Lower leg skin (tissue), 4 donors: ENCODE measurements at regions not wholly inside any gene's neighbourhood (a gene's known extent, or its start where the extent isn't known, plus 50 kb on each side); places are given as distances from the start of the nearest gene placed in this dataset.

Experiments
- DNase-seq, 2 donors: peaks; one replicate each; pipeline ENCODE4 v3.0.0-alpha.2; 2019; ENCODE audit warnings: low spot score in 2 of 2
- H3K4me3 ChIP-seq: fragments of 200-600 bp; sonication (generic); 2 replicates; pipeline ENCODE4 v1.5.1; 2017; ENCODE audit warnings: mild to moderate bottlenecking, low read depth; ENCODE audit not compliant: poor library complexity, severe bottlenecking
- POLR2A ChIP-seq, 2 donors: fragments of 450-650 bp; IDR thresholded peaks; one replicate each; pipeline ENCODE4 v1.6.1; 2016 to 2017; ENCODE audit warnings: antibody characterized with exemption in 2 of 2, mild to moderate bottlenecking in 1 of 2, moderate library complexity in 1 of 2
- WGBS, 2 donors: methylation state at CpG; one replicate each; pipeline ENCODE4 v1.1.5; 2018; 5-methylcytosine and 5-hydroxymethylcytosine counted together
- intact Hi-C: fragments of 100-400 bp; cut with DNase I; formaldehyde crosslinking; loops from one replicate; pipeline ENCODE4 v1.15.0; 2023; ENCODE audit warnings: low total_unique reads
- TF ChIP-seq, protein P1 (sequence below), 3 donors: fragments of 450-650 bp; IDR thresholded peaks; one replicate each; pipeline ENCODE4 v1.5.1; 2016; ENCODE audit warnings: antibody characterized with exemption in 3 of 3, mild to moderate bottlenecking in 3 of 3, moderate library complexity in 2 of 3

DNA sequence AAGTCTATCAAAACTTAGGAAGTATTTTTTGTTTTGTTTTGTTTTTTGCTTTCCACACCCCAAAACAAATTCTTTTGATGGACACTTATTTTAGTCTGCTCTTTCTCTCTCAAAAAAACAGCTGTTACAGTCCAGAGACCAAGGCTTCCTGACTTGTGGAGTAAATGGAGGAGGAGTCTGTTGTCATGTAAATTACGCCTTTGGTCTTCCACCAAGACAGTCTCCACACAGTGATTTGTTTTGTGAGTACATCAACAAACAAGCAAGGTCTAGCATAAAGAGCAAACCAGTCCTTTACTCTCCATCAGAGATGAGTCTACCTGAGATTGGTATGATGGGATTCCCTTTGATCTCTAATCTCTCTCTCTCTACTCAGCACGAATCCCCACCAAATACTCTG, 588.0 kb upstream of the ARID1B start:
- no peak overlapping the region for H3K4me3 ChIP-seq
- intact Hi-C loops: no loop called here
- 40 to 51% methylated on average over 2 of the region's 2 CpGs for WGBS, 2 donors
- TF ChIP-seq, protein P1, sequence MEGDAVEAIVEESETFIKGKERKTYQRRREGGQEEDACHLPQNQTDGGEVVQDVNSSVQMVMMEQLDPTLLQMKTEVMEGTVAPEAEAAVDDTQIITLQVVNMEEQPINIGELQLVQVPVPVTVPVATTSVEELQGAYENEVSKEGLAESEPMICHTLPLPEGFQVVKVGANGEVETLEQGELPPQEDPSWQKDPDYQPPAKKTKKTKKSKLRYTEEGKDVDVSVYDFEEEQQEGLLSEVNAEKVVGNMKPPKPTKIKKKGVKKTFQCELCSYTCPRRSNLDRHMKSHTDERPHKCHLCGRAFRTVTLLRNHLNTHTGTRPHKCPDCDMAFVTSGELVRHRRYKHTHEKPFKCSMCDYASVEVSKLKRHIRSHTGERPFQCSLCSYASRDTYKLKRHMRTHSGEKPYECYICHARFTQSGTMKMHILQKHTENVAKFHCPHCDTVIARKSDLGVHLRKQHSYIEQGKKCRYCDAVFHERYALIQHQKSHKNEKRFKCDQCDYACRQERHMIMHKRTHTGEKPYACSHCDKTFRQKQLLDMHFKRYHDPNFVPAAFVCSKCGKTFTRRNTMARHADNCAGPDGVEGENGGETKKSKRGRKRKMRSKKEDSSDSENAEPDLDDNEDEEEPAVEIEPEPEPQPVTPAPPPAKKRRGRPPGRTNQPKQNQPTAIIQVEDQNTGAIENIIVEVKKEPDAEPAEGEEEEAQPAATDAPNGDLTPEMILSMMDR (IDR thresholded peaks at IDR 0.05): no peak
- no peak for TF ChIP-seq POLR2A (IDR thresholded peaks at IDR 0.05)
- DNase-seq: no peak

DNA sequence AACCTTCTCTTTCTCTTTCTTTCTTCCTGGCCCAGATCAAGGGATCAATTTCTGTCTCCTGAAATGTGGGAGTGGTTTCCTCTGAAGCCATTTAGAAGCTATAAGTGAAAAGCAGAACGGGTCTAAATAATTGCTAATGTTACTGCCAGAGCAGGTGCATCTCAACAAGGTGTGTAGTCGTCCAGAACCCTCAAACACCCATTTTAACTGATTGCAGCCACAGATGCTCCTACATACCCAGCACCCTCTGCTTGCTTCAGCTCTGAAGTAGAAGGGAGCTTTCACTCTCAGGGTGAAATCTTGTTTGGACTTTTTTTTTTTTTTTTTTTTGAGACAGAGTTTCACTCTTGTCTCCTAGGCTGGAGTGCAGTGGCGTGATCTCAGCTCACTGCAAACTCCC, 592.1 kb upstream of the ARID1B start:
- intact Hi-C loops: no loop called here
- TF ChIP-seq, protein P1 (IDR thresholded peaks at IDR 0.05): no peak
- TF ChIP-seq POLR2A (IDR thresholded peaks at IDR 0.05): no peak
- no peak overlapping the region for H3K4me3 ChIP-seq
- no peak for DNase-seq
- WGBS, 2 donors: 55 to 60% methylated on average over 3 of the region's 3 CpGs

DNA sequence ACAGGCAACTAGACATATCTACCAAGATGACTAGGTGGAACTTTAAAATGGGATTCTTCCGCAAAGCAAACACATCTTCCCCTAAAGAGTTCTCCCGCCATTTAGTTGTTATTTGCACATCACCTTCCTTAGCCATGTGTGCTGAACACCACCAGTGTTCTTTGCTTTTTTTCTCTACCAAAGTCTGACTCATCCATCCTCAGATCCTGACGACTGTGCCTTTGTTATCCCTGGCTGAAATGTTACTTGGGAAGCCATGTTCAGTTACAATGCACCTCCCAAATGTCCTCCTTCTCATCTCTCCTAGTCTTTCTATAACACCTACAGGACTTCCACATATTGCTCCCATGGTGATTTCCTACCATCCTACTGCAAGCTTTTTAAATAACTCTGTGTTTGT, 593.5 kb upstream of the ARID1B start:
- DNase-seq: no peak
- WGBS, 2 donors: 63 to 73% methylated on average over 3 of the region's 3 CpGs
- intact Hi-C loops: no loop called here
- H3K4me3 ChIP-seq: no peak overlapping the region
- TF ChIP-seq, protein P1 (IDR thresholded peaks at IDR 0.05): no peak
- TF ChIP-seq POLR2A (IDR thresholded peaks at IDR 0.05): no peak

DNA sequence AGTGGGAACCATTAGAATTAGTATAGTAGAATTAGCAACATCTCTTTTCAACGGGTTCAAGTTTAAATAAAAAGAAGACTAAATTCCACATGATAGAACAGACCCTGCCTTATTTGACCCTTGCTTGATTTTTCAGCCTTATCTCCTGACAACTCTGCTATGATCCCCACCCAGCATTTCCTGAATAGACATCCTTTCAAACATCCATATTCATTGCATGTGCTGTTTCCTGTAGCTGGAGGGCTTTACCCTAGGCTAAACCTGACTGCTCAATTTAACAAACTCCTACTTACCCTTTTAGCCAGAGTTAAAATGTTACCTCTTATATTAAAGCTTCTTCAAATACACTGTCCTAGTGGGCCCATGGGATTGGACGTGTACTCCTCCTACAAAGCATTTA, 594.8 kb upstream of the ARID1B start:
- no peak for DNase-seq
- no peak overlapping the region for H3K4me3 ChIP-seq
- intact Hi-C loops: no loop called here
- TF ChIP-seq POLR2A (IDR thresholded peaks at IDR 0.05): no peak
- TF ChIP-seq, protein P1 (IDR thresholded peaks at IDR 0.05): no peak
- 70 to 76% methylated on average over 2 of the region's 2 CpGs for WGBS, 2 donors

DNA sequence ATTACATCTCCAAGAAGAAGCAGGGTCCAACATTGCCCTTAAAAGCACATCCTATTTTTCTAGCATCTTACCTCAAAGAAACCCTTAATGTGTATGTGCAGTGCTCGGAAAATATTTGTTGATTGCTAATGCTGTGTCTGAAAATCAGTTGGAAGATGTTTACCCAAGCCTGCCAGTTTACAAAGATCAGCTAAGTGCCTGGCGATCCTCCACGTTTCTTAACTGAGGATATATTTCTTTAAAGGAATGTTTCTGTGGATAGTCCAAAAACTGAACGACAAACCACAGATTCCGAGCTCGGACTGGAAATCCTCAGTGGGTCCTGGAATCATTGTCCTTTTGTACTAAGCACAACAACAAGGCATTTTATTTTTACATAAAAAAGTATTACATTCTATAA, 595.7 kb upstream of the ARID1B start:
- DNase-seq: no peak
- no peak overlapping the region for H3K4me3 ChIP-seq
- intact Hi-C loops: no loop called here
- TF ChIP-seq, protein P1 (IDR thresholded peaks at IDR 0.05): no peak
- TF ChIP-seq POLR2A (IDR thresholded peaks at IDR 0.05): no peak
- 77 to 81% methylated on average over 6 of the region's 6 CpGs for WGBS, 2 donors

DNA sequence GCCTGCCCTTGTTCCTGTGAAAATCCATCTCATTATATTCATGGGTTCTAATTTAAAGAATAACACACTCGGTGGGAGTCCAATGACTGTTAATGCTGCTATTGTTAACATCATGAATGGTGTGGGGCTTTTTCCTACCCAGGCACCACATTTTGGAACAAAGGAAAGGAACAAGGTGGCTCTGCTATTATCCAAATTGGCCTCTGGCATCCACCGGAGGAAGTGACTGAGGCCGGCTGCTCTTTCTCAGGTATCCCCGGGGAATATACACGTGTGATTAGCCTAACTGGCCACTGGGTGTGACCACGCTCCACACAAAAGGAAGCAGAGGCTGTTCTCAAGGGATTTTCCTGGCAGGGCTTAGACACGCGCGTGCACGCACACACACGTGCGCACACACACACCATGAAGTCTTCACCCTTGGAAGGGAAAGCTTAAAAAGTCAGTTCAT, 601.2 kb upstream of the ARID1B start:
- TF ChIP-seq, protein P1 (IDR thresholded peaks at IDR 0.05): no peak
- TF ChIP-seq POLR2A (IDR thresholded peaks at IDR 0.05): no peak
- 24 to 33% methylated on average over 12 of the region's 12 CpGs for WGBS, 2 donors
- H3K4me3 ChIP-seq: no peak overlapping the region
- peak in 1 of 2 donors; percentile 23 for DNase-seq
- intact Hi-C loops: no loop called here
